H1 (cell line): ENCODE measurements at regions not wholly inside any gene's neighbourhood (a gene's known extent, or its start where the extent isn't known, plus 50 kb on each side); places are given as distances from the start of the nearest gene placed in this dataset.

ENCODE experiments used
- CBX5 ChIP-seq: fragments of 300-800, 300-1000 bp; sonication (generic); IDR thresholded peaks from 2 replicates; pipeline ENCODE4 v1.7.1; 2016; ENCODE audit warnings: antibody characterized with exemption, low read length, low read depth
- CHD7 ChIP-seq: fragments of 300-600 bp; sonication (generic); IDR thresholded peaks from 2 replicates; pipeline ENCODE4 v1.7.1; 2012; ENCODE audit warnings: low read length, moderate library complexity, mild to moderate bottlenecking, inconsistent platforms; ENCODE audit not compliant: insufficient replicate concordance
- EZH2 ChIP-seq: fragments of 200-600 bp; sonication (generic); IDR thresholded peaks from 2 replicates; pipeline ENCODE4 v1.7.1; 2012; ENCODE audit warnings: low read depth, mild to moderate bottlenecking, moderate library complexity, low read length, inconsistent platforms; ENCODE audit not compliant: severe bottlenecking
- POLR2A ChIP-seq, 2 experiments: IDR thresholded peaks; 1 replicate in 1 of 2; 2 replicates in 1 of 2; pipeline ENCODE4 v1.6.1; 2011; ENCODE audit warnings: low read depth in 2 of 2, low read length in 2 of 2, mild to moderate bottlenecking in 2 of 2; ENCODE audit errors: control extremely low read depth in 1 of 2
- RAD21 ChIP-seq, 2 experiments: IDR thresholded peaks in 1 of 2; conservative IDR thresholded peaks in 1 of 2; 2 replicates each; pipeline ENCODE4 v1.6.1; 2011; ENCODE audit warnings: low read depth in 2 of 2, low read length in 2 of 2, improper control_type of control experiment in 1 of 2, inconsistent platforms in 1 of 2, mild to moderate bottlenecking in 1 of 2, moderate library complexity in 1 of 2
- RFX5 ChIP-seq: IDR thresholded peaks from 2 replicates; pipeline ENCODE4 v1.6.1; 2011; ENCODE audit warnings: low read depth, low read length, improper control_type of control experiment, borderline replicate concordance
- TF ChIP-seq, protein P1 (sequence below): IDR thresholded peaks from 2 replicates; pipeline ENCODE4 v1.6.1; 2012; ENCODE audit warnings: inconsistent platforms

GRCh38 chr7:131115340-131115739 is 212.3 kb upstream of the MKLN1 start (continued):
- TF ChIP-seq CHD7 (no peak), RFX5 (no peak), RAD21 (IDR thresholded peaks at IDR 0.05 in 1 of 2, conservative IDR thresholded peaks at IDR 0.05 in 1 of 2; ENCODE audit: low read depth in 2 of 2, low read length in 2 of 2) (no peak), EZH2 (no peak), POLR2A (IDR thresholded peaks at IDR 0.05; ENCODE audit: control extremely low read depth in 1 of 2, low read depth in 2 of 2, low read length in 2 of 2) (no peak), CBX5 (no peak)
- TF ChIP-seq, protein P1, sequence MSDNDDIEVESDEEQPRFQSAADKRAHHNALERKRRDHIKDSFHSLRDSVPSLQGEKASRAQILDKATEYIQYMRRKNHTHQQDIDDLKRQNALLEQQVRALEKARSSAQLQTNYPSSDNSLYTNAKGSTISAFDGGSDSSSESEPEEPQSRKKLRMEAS, result no peak
